HG03060 (cell line): ENCODE measurements at regions not wholly inside any gene's neighbourhood (a gene's known extent, or its start where the extent isn't known, plus 50 kb on each side); places are given as distances from the start of the nearest gene placed in this dataset.
A peak's percentile ranks its signal among the peaks of the same experiment; 100 is the strongest.

Experiments
- ATAC-seq: cut with Tn5 transposase; IDR thresholded peaks from one replicate; pipeline ENCODE4 v1.9.1; 2021; ENCODE audit warnings: low read depth, moderate number of reproducible peaks; ENCODE audit not compliant: unreplicated experiment

DNA sequence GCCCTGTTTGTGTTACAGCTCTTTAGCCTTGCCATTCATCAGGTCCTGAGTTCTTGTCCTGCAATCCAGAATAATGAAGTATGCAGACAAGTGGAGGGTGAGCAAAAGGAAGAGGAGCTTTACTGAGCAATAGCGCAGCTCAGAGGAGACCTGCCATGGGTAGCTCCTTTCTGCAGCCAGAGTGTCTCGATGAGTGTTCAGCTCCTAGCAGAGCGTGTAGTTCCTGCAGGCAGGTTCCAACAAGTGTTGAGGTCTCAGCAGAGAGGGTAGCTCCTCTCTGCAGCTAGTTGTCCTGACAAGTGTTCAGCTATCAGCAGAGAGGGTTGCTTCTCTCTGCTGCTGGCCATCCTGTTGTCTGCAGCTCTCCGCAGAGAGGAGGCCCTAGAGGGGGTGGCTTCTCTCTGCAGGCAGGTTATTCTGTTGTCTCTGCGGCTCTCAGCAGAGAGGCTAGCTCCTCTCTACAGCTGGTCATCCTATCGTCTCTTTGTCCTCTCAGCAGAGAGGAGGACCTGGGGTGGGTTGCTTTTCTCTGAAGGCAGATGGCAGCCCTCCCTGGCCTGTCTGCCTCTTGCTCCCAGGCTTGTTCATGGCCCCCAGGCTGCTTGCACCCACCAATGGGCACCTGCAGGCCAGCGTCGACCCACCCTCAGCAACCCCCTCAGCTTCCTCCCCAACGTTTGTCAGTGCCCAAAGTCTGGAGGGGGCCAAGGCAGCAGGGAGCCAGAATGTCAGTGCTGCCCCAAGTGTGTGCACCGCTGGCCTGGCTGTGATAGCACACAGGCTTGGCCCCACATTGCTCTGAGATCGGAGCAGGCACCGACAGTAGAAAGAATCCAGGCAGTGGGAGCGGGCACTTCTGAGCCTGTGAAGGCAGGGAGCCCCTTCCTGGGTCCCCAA, 112.5 kb upstream of the RUNX3 start:
- ATAC-seq, result no peak

GRCh38 chr1:25041916-25042315, 111.8 kb upstream of the RUNX3 start:
- ATAC-seq, result no peak

DNA sequence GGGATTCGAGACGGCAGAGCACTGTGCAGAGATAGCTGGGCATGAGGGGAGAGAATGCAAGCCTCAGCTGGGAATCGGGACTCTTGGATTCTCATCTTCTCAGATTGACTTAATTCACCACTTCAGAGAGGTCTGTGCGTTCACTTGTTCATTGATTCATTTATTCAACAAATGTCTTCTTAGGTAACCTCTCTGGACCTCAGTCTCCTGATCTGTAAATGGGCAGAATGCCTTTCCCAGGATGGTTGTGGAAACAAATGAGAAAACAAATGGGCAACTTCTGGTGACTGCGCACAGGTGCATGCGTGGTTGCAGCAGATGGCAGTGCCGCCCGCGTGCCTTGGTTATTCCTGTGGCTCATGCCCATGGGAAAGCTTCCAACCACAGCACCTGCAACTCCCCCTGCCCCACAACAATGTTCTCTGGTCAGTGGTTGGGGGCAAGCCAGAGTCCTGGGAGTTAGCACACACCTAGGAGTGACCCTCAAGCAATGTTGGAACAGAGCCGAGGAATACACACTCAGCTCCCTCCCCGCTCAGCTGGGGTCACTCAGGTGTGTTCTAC, 110.1 kb upstream of the RUNX3 start:
- no peak for ATAC-seq

DNA sequence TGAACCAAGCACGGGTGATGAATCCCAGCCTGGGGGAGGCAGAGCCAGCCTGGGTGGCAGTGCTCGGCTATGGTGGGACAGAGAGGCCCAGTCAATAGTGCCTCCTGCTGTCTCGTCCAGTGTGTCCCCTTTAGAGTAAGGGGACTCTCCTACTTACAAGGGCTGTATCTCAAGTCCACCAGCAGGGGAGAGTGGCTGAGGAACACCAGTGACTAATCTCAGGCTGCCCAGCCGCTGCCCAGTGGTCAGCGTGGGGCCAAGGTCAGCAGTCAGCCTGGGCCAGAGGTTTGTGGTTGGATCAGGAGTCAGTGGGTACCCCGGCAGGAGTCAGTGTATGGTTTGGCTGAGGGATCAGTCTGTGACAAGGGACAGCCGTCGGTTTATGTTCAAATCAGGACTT, 109.2 kb upstream of the RUNX3 start:
- no peak for ATAC-seq

GRCh38 chr1:25038699-25039098, 108.6 kb upstream of the RUNX3 start:
- no peak for ATAC-seq

DNA sequence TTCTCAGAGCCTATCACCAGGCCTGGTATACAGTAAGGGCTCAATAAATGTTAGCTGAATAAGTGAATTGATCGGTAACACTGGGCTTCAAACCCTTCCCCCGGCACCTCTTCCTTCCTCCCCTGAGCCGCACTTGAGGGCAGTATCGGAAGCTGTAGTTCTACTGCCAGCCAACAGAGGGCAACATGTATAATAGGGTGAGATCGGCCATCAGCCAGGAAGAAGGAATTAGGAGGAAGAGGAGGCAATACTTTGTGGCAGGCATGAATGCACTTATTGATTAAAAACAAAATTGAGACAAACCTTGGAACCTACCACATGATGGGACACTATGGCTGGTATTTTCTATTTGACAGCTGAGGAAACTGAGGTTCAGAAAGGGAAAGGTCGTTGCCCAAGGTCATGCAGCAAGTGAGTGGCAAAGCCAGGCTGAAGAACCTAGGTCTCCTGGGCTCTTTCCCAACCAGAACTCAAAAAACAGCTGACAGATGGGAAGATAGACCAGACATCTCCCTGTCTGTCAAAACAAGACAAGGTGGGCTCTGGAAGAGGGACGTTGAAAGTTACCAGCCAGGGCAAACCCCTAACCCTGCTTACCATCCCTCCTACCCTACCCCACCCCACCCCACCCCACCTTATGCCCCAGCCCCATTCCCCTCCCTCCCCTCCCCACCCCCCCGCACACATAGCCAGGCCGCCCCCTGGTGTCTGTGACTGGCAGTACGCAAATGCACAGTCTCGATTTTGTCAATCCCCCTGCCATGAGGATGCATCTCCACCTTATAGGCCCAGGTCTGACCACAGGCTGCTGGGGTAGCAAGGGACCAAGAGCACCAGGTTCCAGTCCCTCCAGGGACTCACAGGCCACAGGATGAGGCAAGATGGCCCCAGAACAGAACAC, 107.3 kb upstream of the RUNX3 start:
- ATAC-seq, result no peak

DNA sequence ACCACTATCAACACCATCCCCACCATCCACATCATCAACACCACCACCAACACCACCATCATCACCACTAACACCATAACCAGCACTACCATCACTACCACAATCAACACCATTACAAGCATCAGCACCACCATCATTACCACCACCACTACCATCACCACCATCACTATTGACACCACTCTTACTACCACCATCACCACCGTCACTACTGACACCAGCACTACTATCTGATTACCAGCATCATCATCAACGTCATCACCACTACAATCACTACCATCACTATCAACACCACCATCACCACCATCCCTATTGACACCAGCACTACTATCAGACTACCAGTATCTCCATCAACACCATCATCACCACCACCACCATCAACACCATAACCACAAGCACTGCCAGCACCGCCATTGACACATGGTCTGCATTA, 106.1 kb upstream of the RUNX3 start:
- ATAC-seq, result no peak

GRCh38 chr1:25035523-25036116, 105.5 kb upstream of the RUNX3 start:
- no peak for ATAC-seq

GRCh38 chr1:25034736-25035522, 104.9 kb upstream of the RUNX3 start:
- ATAC-seq, result no peak

DNA sequence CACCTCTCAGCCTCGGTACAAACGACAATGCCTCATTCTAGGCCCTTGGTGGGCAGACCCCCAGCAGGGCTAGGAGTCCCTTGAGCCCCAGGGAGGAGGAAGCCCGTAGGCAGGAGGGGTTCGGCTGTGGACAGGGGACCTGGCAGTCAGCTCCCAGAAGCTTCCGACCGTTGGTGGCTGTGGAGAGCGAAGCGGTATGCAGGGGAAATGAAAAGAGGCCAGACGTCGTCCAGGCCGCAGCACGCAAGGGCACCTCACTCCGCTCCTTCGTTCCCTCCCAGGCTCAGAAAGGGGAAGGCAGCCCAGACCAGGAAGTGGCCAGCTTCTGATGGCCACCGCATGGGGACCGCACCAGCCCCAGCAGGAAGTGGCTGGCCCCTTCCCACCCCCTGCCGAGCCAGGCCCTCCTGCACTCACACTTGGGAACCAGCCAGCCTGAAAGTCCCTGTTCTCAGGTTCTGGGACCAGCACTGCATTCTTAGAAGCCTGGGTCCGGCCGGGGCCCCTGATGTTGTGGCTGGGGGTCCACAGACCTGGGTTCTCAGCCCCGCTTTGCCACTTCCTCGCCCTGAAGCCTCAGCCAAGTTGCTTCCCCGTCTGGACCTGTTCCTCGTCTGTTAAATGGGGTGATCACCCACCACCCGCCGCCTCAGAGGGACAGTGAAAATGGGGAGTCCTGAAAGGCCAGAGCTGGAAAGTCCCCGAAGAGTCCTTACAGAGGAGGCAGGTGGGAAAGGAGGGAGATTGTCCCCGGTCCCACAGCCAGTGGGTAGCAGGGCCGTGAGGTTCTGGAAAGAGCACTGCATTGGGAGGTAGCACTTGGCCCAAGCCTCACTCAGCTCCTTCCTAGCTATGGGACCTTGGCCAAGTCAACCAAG, 104.0 kb upstream of the RUNX3 start:
- no peak for ATAC-seq

DNA sequence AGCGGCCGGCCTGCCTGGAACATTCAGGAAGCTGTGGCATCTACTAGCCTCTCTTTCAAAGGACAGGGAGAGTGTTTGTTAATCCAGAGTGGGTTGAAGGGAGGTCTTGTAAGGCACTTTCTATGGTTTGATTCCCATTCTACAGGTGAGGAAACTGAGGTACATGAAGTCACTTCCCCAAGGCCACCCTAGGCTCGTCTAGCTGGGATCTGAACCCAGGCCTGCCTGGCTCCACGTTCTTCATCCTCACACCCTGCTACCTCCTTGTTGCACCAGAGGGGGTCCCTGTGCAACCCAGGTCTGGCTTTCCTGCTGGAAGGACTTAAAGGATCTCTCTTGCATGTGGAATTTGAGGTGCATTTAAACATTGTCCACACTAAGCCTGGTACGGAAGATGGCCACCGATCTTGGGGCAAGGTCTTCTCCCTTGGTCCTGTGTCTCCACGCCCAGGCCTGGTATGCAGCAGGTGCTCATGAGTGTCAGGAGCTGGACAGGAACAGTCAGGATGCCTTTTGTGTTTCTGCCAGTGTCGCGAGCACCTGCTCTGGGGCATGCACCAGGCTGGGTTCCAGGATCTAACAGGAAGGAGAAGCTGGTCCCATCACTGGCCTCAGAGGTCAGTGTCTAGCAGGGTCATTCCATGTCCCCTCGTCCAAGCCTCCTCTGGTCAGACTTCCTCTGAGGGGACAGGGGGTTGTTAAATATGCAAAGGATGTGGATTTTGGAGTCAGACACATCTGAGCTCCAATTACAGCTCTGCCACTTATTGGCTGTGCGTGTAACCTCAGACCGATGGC, 103.2 kb upstream of the RUNX3 start:
- no peak for ATAC-seq

DNA sequence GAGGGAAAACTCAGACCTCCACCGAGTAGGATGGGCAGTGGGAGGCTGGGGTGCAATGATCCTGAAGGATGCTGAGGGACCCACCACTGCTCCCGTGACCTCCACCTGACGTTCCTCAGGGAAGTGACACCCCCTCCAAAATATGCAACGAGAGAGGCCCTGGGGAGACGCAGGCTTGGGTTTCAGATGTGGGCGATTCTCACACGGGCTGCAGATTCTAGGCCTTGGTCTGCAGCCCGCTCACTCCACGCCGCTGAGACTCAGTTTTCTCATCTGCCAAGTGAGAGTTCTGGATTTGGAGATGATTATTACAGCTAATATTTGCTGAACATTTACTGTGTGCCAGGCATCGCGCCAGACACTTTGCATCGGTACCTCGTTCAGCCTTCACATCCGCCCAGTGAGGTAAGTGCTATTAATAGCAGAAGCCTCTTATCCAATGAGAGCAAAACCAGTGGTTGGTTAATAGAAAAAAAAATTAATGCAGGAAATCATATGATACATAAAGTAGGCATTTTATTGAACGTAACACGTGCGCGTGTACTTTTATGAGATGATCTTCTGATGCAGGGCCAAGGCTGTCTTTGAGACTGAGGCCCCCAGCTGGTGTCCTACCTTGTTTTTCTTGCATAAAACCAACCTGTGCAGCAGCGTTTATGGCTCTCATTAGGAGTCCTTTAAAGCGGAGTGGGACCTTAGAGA, 102.0 kb upstream of the RUNX3 start:
- ATAC-seq, result peak; percentile 46

DNA sequence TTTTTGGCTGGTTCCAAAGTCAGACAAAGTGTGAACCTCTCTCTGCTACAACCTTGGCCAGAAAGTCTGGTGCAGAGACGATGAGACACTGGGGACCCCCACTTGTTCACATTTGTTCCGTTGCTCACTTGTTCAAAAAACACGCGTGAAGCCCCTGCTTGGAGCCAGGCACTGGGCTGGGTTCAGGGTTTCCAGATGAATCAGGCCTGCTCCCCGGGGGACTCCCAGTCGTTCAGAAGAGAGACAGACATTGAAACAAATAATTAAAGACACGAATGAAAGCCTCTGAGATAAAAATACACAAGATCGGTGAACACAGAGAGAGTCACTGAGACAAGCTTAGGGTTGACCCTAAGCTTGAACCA, 101.5 kb upstream of the RUNX3 start:
- ATAC-seq, result peak; percentile 13

GRCh38 chr1:25030674-25031589, 100.9 kb upstream of the RUNX3 start:
- no peak for ATAC-seq

GRCh38 chr1:25030012-25030411, 99.9 kb upstream of the RUNX3 start:
- ATAC-seq, result no peak

DNA sequence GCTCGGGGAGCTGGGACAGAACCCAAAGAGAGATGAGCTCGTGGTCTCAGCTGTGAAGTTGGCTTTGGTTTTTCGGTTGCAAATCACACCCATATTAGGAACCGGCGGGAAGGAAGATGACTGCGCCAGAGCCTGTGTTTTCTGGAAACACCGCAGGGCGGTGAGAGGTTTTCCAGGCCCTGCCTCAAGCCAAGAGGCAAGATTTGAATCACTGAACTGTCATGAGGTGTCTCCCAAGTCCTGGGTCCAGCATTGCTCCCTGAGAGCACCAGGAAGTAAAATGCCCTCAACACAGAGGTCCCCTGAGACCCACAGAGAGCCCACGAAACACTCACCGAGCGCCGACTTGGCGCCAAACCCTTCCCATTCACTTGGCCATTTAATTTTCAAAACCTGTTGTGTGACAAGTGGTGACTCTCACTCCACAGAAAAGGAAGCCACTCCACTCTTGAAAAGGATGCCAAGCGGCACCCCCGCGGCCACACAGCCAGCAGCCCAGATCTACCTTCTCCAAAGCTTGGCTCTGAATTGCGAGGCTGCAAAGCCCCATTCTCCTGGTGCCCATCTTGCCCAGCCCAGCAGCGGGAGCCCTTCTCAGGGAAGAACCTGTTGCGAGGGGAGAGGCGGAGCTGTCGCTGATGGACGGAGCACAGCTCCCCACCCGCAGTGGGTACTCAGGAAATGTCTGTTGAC, 99.0 kb upstream of the RUNX3 start:
- ATAC-seq, result no peak
